HepG2 (cell line): ENCODE measurements at regions not wholly inside any gene's neighbourhood (a gene's known extent, or its start where the extent isn't known, plus 50 kb on each side); places are given as distances from the start of the nearest gene placed in this dataset.

Experiments
- ATAC-seq: fragments of 200-7000 bp; cut with Tn5 transposase; 3 replicates; pipeline ENCODE4 v1.9.1; 2020; ENCODE audit warnings: mild to moderate bottlenecking, moderate library complexity
- BruUV-seq: library from RNA; stranded (reverse); fragments of 400-500 nt; replicated peaks from 2 replicates; lab custom pipeline; 2021; lab: Mats Ljungman, UMichigan
- CTCF ChIA-PET: fragments of 300-600 bp; formaldehyde crosslinking; extraction: SDS; loops from one replicate; lab custom pipeline; 2021; ENCODE audit warnings: low total read pairs, inconsistent platforms, low intra/inter-chr PET ratio; lab: Yijun Ruan, JAX
- POLR2A ChIA-PET: fragments of 350-600 bp; sonication (Branson Sonifier 250); formaldehyde crosslinking; loops from one replicate; lab custom pipeline; 2020; ENCODE audit warnings: antibody characterized with exemption, inconsistent platforms; lab: Yijun Ruan, JAX
- DNase-seq: peaks from one replicate; pipeline ENCODE4 v3.0.0-alpha.2; 2015; ENCODE audit warnings: low spot score
- FAIRE-seq: peaks from 3 replicates; lab custom pipeline; 2011; peaks lifted over from hg19 to GRCh38; lab: Jason Lieb, UNC
- H2AFZ ChIP-seq: one replicate; pipeline ENCODE4 v1.6.1; 2011; ENCODE audit warnings: low read length, inconsistent platforms
- H3K27ac ChIP-seq: fragments of 300-600 bp; 3 replicates; pipeline ENCODE4 v1.8.0; 2011; ENCODE audit warnings: mixed run types, mild to moderate bottlenecking, mixed read lengths, low read length, inconsistent platforms; ENCODE audit not compliant: insufficient read depth; ENCODE audit errors: extremely low read length
- H3K27me3 ChIP-seq, 2 experiments: fragments of 200-600 bp in 1 of 2; 2 replicates in 1 of 2; 3 replicates in 1 of 2; pipeline versions ENCODE4 v1.6.0 to v1.8.0; 2011; ENCODE audit warnings: low read length in 2 of 2, mild to moderate bottlenecking in 2 of 2, moderate library complexity in 2 of 2, inconsistent platforms in 1 of 2; ENCODE audit not compliant: insufficient read depth in 2 of 2, control insufficient read depth in 1 of 2
- H3K36me3 ChIP-seq, 2 experiments: fragments of 200-600 bp in 1 of 2; replicated peaks in 1 of 2; 2 replicates in 1 of 2; 3 replicates in 1 of 2; pipeline versions ENCODE4 v1.5.1 to v1.8.0; 2011; ENCODE audit warnings: low read length in 2 of 2, inconsistent platforms in 1 of 2; ENCODE audit not compliant: insufficient read depth in 2 of 2, control insufficient read depth in 1 of 2
- H3K4me1 ChIP-seq: 2 replicates; pipeline ENCODE4 v1.5.1; 2012; ENCODE audit warnings: low read length, inconsistent platforms; ENCODE audit not compliant: insufficient read depth
- H3K4me2 ChIP-seq: 2 replicates; pipeline ENCODE4 v1.6.0; 2011; ENCODE audit warnings: low read depth, low read length, inconsistent platforms
- H3K4me3 ChIP-seq, 3 experiments: fragments of 200-600 bp in 1 of 3; sonication (generic), shearing (Covaris generic) in 1 of 3; replicated peaks in 1 of 3; 2 replicates each; pipeline ENCODE4 v1.5.1; 2011 to 2016; ENCODE audit warnings: low read length in 3 of 3, inconsistent platforms in 2 of 3, low read depth in 2 of 3, mild to moderate bottlenecking in 2 of 3, control low read depth in 1 of 3, mixed read lengths in 1 of 3; ENCODE audit not compliant: insufficient read depth in 1 of 3
- H3K79me2 ChIP-seq: one replicate; pipeline ENCODE4 v1.6.1; 2011; ENCODE audit warnings: low read length, inconsistent platforms; ENCODE audit not compliant: insufficient read depth
- H3K9ac ChIP-seq: 2 replicates; pipeline ENCODE4 v1.6.0; 2011; ENCODE audit warnings: mild to moderate bottlenecking, low read depth, low read length, inconsistent platforms; ENCODE audit not compliant: insufficient read depth
- H3K9me3 ChIP-seq: 2 replicates; pipeline ENCODE4 v1.5.1; 2012; ENCODE audit warnings: mild to moderate bottlenecking, low read length
- H4K20me1 ChIP-seq: 2 replicates; pipeline ENCODE4 v1.6.0; 2011; ENCODE audit warnings: inconsistent platforms, mild to moderate bottlenecking, low read length, moderate library complexity; ENCODE audit not compliant: insufficient read depth
- FOXM1 ChIP-seq: sonication (generic); formaldehyde crosslinking; IDR thresholded peaks from 2 replicates; pipeline ENCODE4 v1.5.0; 2020; ENCODE audit warnings: missing genetic modification reagents
- KLF15 ChIP-seq: sonication (generic); formaldehyde crosslinking; IDR thresholded peaks from 2 replicates; pipeline ENCODE4 v1.8.1; 2023; ENCODE audit warnings: borderline replicate concordance, mild to moderate bottlenecking, inconsistent platforms, missing genetic modification reagents, mixed read lengths
- MED1 ChIP-seq: sonication (generic); formaldehyde crosslinking; IDR thresholded peaks from 2 replicates; pipeline ENCODE4 v1.4.0; 2020; ENCODE audit warnings: missing genetic modification reagents
- PHF20 ChIP-seq: sonication (generic); formaldehyde crosslinking; IDR thresholded peaks from 2 replicates; pipeline ENCODE4 v1.5.0; 2020; ENCODE audit warnings: mild to moderate bottlenecking, missing genetic modification reagents
- PRDM10 ChIP-seq: sonication (generic); formaldehyde crosslinking; IDR thresholded peaks from 2 replicates; pipeline ENCODE4 v1.4.0; 2020; ENCODE audit warnings: low read depth, missing genetic modification reagents
- TRIM24 ChIP-seq: sonication (generic); formaldehyde crosslinking; IDR thresholded peaks from 2 replicates; pipeline ENCODE4 v1.8.0; 2022; ENCODE audit warnings: mild to moderate bottlenecking, missing genetic modification reagents
- ZFP41 ChIP-seq: sonication (generic); formaldehyde crosslinking; IDR thresholded peaks from 2 replicates; pipeline ENCODE4 v1.4.0; 2020; ENCODE audit warnings: mild to moderate bottlenecking, missing genetic modification reagents, borderline replicate concordance
- ZNF550 ChIP-seq: sonication (generic); formaldehyde crosslinking; IDR thresholded peaks from 2 replicates; pipeline ENCODE4 v1.4.0; 2020; ENCODE audit warnings: mild to moderate bottlenecking, missing genetic modification reagents, borderline replicate concordance
- ZNF552 ChIP-seq: sonication (generic); formaldehyde crosslinking; IDR thresholded peaks from 2 replicates; pipeline ENCODE4 v1.9.0; 2022; ENCODE audit warnings: missing genetic modification reagents, mild to moderate bottlenecking, borderline replicate concordance
- WGBS: methylation state at CpG from one replicate; pipeline ENCODE4 v1.1.6; 2017; ENCODE audit warnings: low lambda C conversion rate; 5-methylcytosine and 5-hydroxymethylcytosine counted together
- in situ Hi-C: cut with HindIII; loops from 2 replicates; pipeline ENCODE4 v1.10.0; 2017; ENCODE audit warnings: low pct_unique_long_range_greater_than_20kb; ENCODE audit not compliant: extremely low pct_ligation_motif_present
- intact Hi-C: fragments of 100-400 bp; cut with micrococcal nuclease; formaldehyde crosslinking; loops from one replicate; pipeline ENCODE4 v1.10.0; 2022; ENCODE audit not compliant: unreplicated experiment

GRCh38 chr17:51347851-51348584, 87.7 kb downstream of the UTP18 start:
- no peak overlapping the region for H3K27ac ChIP-seq
- DNase-seq, result no peak
- 44% methylated on average over 5 of the region's 5 CpGs for WGBS
- no peak overlapping the region for H3K4me2 ChIP-seq
- ATAC-seq, result no peak
- intact Hi-C loops (no loop called here), in situ Hi-C loops (no loop called here)
- ChIA-PET POLR2A (no interaction called here), CTCF (no interaction called here)
- H3K9ac ChIP-seq, result no peak overlapping the region
- TF ChIP-seq MED1 (CRISPR knock-in tag), result no peak
- no peak for TF ChIP-seq PRDM10 (CRISPR knock-in tag)
- TF ChIP-seq ZNF550 (CRISPR knock-in tag), result no peak
- TF ChIP-seq TRIM24 (CRISPR knock-in tag), result no peak
- TF ChIP-seq PHF20 (CRISPR knock-in tag), result no peak
- no peak for TF ChIP-seq ZNF552 (CRISPR knock-in tag)
- TF ChIP-seq KLF15 (CRISPR knock-in tag), result no peak
- TF ChIP-seq ZFP41, result no peak
- TF ChIP-seq FOXM1 (CRISPR knock-in tag), result no peak
- no peaks in the 10 kb centered on the region for H3K79me2 ChIP-seq
- no peaks in the 10 kb centered on the region for H3K36me3 ChIP-seq
- FAIRE-seq, result no peak
- peaks cover 0 to 24% of the 10 kb centered on the region in 2 experiments; a peak in 1 of 5 replicates for H3K27me3 ChIP-seq
- no peak overlapping the region for H2AFZ ChIP-seq
- H3K9me3 ChIP-seq, result no peaks in the 10 kb centered on the region
- H4K20me1 ChIP-seq, result no peaks in the 10 kb centered on the region
- no TSS peak for BruUV-seq
- H3K4me1 ChIP-seq, result peaks cover 31% of the 10 kb centered on the region
- H3K4me3 ChIP-seq, result no peak overlapping the region
